HS-27A (cell line): ENCODE measurements at regions not wholly inside any gene's neighbourhood (a gene's known extent, or its start where the extent isn't known, plus 50 kb on each side); places are given as distances from the start of the nearest gene placed in this dataset.

Experiments
- DNase-seq: peaks from one replicate; pipeline ENCODE4 v3.0.0-alpha.2; 2012; ENCODE audit warnings: low read depth, missing footprints

DNA sequence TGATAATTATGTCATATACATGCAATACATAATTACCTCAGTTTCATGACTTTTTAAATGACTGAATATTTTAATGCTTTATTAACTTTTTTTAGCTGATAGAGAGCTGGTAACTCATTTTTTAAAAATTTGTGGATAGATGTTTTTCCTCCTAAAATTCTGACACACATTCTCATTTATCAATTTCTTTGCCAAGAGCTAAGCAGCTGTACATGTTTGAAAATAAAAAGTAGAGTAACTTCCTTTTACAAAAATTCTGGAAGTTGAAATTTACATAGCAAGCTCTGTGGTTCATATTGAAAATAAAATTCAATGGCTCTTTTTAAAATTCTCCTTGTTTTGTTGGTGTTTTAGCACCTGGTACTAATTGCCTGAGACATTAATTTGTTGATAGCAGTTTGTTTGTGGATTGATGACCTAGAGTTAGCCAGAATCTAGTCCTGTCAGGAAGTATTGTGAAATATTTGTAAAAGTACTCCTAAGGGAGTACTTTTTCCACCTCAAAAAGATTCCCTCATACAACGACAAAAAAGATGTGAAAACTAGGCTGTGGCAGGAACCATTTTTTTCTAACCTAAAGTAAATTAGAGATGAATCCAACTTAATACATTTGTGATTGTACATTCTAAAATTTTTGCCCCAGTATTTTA lies 621.8 kb downstream of the BCKDHB start:
- DNase-seq = no peak

DNA sequence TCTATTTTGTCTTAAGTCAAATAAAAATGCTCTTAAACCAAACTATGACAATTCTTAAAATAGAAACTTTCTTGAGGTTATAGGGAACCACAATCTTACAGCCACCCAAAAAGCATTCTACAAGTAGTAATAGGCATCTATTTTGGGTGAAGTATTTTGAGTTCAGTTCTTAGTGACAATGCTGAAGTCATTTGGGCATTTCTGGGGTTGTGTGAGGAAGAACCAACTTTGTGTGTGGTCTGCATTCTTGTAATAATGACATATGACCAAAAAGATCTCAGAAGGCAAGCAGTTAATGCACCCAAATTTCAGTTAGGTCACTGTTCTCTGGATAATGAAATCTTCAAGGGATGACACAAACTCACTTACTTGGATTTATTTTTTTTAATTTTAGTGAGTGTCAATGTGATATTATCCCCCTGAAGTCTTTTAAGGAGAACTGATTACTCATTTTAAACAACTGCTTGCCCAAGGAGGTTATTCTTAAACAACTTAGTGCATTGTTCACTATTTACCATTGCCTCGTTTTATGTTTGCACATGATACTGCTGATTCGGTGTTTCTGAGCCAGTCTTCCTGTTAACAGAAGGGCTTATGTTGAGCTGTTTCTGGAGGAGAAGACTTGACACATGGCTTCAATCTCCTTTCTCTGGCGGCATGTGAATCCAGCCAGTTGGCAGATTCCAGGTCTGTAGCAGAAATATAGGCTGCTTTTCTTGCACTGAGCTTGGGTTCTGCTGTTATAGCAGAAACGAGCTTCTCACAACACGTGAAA lies 618.9 kb downstream of the BCKDHB start:
- no peak for DNase-seq

DNA sequence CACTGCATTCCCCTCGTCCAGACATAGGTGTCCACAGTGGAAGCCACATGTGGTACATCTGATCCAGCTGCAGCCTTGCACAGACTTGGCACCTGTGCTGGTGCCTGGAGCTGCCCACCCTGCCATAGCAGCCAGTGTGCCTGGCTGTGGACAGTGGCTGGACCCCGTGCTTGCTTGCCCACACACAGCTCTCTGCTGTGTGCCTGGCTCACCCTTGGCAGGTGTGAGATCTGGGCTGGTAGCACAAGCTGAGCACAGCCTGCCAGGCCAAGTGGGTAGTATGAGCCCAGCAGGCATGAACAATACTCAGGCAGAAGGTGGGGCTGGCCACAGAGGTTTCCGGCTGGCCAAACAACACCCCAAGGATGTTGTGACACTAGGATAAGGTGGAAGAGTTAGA lies 614.4 kb downstream of the BCKDHB start:
- no peak for DNase-seq

DNA sequence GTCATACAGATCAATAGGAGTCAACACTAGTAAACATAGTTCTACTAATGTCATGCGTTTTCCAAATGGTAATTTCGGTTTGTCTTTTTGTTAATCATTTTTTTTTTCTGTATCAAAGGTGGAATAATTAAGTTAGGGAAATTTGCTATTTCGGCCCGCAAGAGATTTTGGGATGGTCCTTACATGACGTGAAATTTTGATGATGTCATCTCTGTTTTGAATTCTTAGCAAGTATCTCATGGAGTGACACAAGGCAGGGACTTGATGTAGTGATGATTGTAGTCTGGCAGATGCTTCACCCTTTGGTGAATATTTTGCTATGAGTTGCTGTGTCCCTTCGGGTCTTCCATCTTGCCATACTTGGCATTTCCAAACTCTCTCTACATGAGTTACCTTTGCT lies 608.0 kb downstream of the BCKDHB start:
- DNase-seq = no peak

DNA sequence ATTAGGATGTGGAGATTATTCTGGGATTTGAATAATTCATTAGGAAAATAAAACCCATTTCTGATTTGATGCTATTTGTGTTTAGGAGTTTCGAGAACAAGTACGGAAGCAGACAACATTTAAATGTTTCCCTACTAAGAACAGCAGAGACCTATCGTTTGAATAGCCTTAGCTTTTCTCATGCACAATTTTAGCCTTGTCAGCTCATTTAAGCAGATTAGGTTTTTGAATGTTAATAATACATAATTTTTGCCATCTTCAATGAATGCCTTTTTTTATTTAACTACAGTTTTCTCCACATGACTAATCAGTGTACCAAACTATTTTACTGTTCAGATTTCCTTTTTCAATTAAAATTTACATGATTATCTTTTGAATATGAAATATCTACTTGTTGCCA lies 592.0 kb downstream of the BCKDHB start:
- DNase-seq = no peak

DNA sequence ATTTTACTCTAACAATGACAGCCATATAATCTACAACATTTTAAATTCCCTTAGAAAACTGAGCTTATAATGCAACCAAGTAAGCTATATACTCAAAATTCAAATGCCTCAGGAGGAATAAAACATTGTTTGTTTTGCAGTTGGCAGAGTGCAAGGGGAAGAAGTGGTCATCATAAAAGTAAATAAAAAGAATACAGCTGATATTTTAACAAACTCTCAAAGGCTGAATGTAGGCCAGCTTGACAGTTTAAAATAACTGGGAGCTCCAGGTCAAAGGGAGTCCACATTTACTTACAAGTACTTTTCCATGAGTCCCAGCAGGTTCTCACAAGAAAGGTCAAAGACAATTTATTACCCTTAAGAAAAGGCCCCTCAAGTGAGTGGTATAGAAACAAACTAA lies 589.8 kb downstream of the BCKDHB start:
- DNase-seq = no peak

DNA sequence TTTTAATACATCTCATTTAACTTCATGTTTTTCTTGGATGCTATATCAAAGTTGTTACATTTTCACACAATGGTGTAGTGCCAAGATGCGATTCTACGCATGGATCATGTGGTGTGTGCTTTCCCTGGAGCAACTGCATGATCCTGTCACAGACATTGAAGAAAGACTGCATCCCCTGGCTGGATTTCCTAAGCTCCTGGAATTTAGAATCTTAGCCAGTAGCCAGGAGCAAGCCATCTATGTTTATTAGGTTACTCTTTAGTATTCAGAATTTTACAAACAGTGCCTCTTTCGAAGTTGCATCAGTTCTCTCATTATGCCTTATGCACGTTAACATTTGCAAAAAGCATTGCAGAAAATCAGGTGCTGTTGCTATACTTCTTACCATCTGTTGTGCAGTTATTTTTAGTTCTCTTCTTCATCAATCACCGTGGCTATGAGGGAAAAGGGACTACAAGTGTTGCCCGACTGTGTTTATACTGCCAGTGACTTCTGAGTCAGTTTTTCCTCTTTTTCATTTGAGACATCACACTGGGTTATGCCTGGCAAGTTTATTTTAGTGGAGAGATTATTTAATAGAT lies 584.2 kb downstream of the BCKDHB start:
- DNase-seq = no peak

DNA sequence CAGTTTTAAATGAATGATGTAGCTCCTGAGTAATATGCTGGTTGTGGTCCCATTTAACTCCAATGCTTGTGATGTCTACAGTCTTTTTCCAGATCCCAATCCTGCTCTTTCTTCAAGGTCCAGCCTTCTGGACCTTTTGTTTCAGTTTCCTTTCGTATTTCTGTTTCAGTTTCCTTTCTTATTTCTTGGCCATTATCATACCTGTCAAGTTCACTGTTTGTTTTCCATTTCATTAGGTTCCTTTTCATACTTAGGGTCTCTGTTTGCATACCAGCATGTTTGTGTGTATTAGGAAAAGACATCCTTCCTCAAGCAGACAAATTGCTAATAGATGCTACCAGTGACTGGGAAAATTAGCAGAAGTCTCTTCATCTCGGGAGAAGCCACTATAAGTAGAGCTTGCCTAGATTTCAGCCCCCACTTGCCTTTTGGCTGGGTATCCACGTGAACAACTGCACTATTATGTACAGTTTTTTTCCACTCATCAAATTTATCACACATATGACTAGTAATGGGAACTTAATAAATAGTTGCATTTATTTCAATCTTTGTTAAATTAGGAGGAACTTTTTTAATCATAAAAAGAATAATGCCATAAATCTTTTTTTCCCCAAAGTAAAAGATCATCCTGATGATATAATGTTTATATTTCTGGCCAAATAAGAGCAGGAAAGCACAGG lies 583.4 kb downstream of the BCKDHB start:
- DNase-seq = no peak

DNA sequence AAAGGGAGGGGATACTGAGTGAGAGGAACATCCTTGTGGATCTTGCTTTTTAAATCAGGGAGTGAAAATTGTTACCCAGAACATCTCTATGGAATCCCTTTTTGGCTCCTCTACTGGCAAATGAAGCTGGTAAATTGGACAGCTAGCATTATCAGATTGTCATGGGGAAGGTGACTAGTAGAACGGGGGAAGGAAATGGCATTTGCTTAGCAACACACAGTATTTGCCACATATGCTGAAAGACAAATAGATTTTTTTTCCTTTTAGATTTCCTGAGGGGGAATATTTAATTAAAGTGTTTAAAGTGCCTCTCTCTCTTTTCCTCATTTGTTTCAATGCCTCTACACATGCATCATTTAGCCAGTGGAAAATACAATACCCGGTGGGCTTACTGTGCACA lies 573.5 kb downstream of the BCKDHB start:
- no peak for DNase-seq

DNA sequence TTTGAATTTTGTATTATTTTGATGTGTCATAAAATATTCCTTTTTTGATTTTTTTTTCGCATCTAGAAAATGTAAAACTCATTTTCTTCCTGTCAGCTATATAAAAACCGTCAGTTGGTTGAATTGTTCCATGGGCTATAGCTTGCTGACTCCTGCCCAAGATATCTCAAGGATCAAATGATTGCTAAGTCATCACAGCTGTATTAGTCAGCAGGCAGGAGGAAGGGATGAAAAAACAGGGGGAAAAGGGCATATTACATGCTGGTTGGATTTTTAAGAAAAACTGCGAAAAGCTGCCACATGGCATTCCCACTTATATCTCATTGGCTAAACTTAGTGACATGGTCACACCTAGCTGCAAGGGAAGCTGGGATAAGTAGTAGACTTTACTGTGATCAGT lies 569.9 kb downstream of the BCKDHB start:
- no peak for DNase-seq

DNA sequence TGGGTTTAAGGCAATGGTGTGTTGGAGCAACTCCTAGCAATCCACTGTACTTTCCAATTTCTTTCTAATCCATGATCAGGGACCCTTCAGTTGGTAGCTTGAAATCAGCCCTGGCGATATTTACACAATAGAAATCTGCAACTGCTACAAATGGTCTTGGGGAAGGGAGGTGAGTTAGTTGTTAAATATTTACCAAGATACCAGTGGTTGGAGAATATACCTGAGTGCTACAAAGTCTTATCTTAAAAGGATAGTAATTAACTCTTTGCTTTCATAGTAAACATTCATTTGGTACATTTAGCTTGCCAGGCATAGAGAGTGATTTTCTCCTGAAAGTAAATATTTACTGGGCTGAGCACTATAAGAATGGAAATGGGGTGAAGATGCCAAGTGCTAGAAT lies 568.2 kb downstream of the BCKDHB start:
- DNase-seq = no peak

DNA sequence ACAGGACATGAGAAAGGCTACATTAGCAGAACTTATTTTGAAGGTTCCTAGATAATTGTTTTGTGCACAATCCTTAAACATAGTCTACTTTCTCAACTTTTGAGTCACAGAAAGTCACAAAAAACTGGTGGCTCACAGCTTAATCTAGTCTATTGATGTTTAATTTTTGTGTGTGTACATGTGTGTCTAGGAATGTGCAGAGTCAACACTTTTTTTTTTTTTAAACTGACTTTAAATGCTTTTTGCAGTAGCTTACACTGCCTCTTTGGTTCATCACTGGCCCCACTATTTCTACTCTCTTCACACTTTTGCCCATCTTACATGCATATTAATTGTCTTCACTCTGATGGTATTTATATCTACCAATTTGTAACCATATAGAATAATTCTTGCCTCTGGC lies 566.9 kb downstream of the BCKDHB start:
- no peak for DNase-seq

DNA sequence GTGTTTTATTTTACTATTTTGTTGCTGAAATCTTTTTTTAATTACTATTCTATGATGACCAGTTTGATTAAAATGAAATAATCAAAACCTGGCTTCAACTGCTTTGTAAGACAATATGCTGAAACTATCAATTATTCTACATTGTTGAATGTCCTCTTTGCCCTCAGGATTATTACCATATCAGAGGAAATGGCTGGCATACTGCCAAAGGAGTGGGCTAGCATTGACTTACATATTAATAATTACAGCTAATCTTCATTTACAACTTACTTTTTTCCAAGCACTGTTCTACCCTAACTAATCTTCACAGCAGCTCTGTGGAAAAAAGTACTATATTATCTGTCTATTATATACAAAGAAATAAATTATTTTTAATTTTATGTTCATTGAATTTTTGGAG lies 560.5 kb downstream of the BCKDHB start:
- DNase-seq = no peak

DNA sequence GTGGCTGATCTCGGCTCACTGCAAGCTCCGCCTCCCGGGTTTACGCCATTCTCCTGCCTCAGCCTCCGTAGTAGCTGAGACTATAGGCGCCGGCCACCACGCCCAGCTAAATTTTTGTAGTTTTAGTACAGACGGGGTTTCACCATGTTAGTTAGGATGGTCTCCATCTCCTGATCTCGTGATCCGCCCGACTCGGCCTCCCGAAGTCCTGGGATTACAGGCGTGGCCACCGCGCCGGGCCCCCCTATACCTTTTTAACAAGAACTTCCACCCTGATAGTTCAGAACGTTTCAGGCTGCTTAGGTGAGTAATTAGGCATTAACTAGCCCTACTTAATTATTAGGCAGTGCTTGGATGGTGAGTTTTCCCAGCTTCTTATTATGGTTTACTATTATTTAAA lies 552.5 kb downstream of the BCKDHB start:
- no peak for DNase-seq

DNA sequence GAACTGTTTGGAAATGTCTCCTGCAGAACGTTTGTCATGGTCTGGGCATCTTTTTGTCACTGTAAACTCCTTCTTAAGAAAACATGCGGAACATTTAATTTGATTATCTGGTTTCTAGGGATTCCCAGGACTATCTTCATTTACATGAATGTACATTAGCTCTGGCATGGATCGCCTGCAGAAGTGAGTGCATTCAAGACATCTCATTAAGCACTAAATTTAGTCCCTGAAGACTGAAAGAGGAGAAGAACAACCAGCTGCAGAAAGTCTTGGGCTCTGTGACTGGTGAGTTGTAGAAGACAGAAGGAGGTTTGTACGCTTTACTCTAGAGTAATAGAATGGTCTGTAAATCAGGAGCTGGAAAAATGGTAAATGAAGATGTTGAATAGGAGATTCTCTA lies 540.7 kb downstream of the BCKDHB start:
- DNase-seq = no peak

DNA sequence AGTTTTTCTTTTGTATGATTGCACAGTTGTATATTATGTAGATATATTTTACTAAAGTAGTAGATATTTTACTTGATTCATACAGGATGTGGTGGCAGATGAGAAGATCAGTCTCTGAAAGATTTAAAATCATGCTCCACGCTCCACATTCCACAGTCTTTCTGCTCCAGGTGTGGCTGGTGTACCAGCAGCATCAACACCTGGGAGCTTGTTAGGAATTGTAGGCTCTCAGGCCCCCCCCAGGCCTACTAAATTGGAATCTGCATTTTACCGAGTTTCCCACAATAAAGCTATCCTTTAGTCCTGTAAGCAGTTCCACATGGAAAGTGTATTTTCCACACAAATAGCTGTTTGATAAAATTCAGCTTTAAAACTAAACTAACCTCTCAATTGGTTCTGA lies 537.4 kb downstream of the BCKDHB start:
- no peak for DNase-seq

DNA sequence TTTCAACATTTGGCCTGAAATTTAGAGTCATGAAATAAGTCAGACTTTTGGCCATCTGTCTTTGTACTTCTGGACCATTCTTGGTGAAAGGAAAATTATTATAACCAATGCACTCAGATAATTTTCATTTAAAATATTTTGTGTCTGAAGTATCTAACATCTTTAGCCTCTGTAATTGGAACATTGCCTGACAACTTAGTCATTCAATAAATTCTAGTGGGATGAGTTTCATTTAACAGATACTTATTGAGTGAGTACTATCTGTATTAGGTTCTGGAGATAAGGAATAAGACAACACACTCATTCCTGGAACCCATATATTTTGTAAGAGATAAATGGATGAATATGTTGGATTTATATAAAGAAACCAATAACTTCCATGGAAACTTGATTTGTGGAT lies 536.0 kb downstream of the BCKDHB start:
- peak; percentile 31 for DNase-seq

DNA sequence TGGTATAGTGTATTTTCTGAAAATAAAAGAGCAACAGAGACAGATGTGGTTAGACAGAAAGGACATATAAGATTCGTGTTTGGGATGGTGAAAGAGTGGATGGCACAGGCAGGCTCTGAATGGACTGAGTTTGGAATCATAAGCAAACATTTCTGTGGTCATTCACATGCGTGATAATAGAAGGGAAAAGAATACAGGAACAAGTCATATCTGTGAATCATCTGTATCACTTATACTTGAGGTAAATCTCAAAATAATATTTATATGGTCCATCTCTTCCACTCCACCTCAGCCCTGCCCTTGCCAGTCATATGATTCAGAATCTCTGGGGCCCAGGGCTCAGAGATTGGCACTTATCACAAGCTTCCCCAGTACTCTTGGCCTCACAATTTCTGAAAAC lies 535.1 kb downstream of the BCKDHB start:
- DNase-seq = peak; percentile 8

DNA sequence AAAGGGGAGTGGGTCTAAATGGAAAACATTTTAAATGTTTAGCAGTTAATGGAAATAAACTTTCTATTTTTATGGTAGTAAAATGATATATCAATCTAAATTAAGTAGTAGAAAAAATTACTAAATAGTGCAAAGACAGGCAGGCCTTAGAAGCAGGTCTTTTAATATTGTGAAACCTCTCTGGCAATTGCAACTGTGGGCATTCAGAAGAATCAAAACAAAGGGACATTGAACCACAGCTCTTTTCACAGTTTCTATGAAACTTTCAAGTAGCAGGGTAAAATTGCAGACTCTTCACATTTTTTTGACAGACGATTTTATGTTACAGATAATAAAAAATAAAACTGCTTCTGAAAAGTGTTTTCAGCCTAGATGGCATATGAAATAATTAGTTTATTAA lies 533.7 kb downstream of the BCKDHB start:
- DNase-seq = no peak

DNA sequence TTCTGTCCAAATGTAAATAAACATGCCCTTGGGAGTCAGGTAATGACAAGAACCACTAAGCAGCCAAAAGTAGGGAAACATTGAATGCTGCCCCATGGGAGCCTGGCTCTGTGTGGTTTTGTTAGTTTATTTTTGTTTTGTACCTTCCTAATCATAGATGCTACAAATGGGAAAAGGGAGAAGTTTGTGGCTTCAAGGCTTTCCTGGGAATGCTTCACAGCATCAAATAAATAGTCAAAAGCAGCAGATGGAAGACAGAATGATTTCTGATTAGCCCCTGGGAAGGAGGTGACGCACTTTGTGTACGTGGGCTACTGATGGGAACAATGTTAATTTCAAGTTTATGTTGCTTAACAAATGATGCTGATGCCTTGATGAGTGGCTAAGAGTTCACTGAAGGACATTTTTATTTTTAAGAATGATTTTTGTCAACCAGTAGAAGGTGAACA lies 532.7 kb downstream of the BCKDHB start:
- DNase-seq = no peak

DNA sequence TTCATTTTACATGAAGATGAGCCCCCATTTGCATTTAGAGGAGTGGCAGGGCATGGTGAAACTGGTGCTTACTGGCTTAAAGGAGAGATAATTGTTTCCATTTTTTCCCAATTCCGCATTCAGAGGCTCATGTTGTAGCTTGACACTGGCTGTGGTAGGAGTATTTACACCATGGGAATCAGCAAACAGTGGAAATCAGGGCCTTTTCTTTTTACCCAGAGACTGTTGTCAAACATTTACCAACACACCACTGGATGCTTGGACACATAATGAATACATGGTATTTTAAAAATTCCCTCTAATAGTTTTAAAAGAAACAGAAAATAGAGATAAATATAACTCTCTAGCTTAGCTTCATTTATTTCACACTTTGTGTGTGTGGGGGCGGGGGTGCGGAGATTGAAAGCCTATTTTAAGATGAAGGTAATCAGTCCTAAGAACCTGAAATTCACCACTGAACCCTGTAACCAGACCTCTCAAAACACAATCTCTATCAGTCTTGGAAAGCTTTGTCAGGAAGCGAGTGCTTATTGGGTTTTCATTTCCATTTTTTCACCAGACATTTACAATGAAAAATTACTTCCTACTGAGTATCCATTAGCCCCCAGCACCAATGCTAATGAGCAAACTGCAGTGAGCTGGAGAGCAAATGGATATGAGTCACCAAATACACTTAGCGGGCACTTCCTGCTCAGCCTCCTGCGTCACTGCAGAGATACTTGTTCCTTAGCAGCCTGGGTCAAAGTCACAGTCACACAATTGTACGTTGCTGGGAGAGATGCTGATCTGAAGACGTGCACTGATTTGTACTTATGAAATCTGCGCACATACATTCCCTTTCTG lies 532.0 kb downstream of the BCKDHB start:
- peak; percentile 35 for DNase-seq

DNA sequence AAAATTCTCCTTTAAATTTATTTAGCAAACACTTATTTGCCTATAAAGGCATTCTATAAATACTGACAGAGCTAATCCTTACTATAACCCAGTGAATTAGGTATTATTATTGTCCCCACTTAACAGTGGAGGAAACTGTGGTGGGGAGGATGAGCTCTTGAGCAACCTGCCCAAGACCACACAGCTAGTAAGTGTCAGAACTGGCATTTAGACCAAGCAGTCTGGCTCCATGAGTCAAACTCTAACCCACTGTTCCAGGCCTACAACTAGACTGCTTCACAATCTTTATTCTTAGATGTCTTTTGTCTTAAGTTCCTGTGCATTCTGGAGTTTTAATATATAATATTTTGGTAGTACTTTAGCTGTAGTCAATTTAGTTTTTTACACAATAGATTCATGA lies 530.8 kb downstream of the BCKDHB start:
- peak; percentile 8 for DNase-seq
